T-helper 1 cell treated with Interleukin-12 subunit alpha and Interleukin-12 subunit beta and Interleukin-4 antibody, amounts not matched to agents 30 μg/mL and 1 μg/mL, for 36 hours (primary cell): ENCODE measurements at regions not wholly inside any gene's neighbourhood (a gene's known extent, or its start where the extent isn't known, plus 50 kb on each side); places are given as distances from the start of the nearest gene placed in this dataset.

Experiments used
- H3K27ac Mint-ChIP-seq: one replicate; pipeline ENCODE4 v1.8.0; 2021; ENCODE audit warnings: mild to moderate bottlenecking, mixed read lengths
- H3K27me3 Mint-ChIP-seq: one replicate; pipeline ENCODE4 v1.8.0; 2021; ENCODE audit warnings: low read depth, mixed read lengths
- H3K36me3 Mint-ChIP-seq: one replicate; pipeline ENCODE4 v1.8.0; 2021; ENCODE audit warnings: low read depth, mixed read lengths
- H3K4me1 Mint-ChIP-seq: one replicate; pipeline ENCODE4 v1.8.0; 2021; ENCODE audit warnings: low read depth, mixed read lengths
- H3K4me3 Mint-ChIP-seq: one replicate; pipeline ENCODE4 v1.8.0; 2021; ENCODE audit warnings: mild to moderate bottlenecking, moderate library complexity, mixed read lengths
- H3K9me3 Mint-ChIP-seq: one replicate; pipeline ENCODE4 v1.8.0; 2021; ENCODE audit warnings: mixed read lengths

GRCh38 chr21:24681456-24681855 is 925.8 kb downstream of the MRPL39 start:
- Mint-ChIP-seq H3K27ac (no peak overlapping the region), H3K9me3 (peaks cover 4% of the 10 kb centered on the region), H3K4me1 (no peaks in the 10 kb centered on the region), H3K36me3 (no peaks in the 10 kb centered on the region), H3K4me3 (no peak overlapping the region), H3K27me3 (no peaks in the 10 kb centered on the region)

GRCh38 chr21:24671901-24672300 is 935.4 kb downstream of the MRPL39 start:
- Mint-ChIP-seq H3K4me1 (no peaks in the 10 kb centered on the region), H3K4me3 (no peak overlapping the region), H3K27ac (no peak overlapping the region), H3K27me3 (no peaks in the 10 kb centered on the region), H3K36me3 (no peaks in the 10 kb centered on the region), H3K9me3 (no peaks in the 10 kb centered on the region)

- Mint-ChIP-seq H3K9me3 (peaks cover 3% of the 10 kb centered on the region), H3K4me3 (no peak overlapping the region), H3K4me1 (no peaks in the 10 kb centered on the region), H3K27ac (no peak overlapping the region), H3K27me3 (no peaks in the 10 kb centered on the region), H3K36me3 (no peaks in the 10 kb centered on the region)
Observed at GRCh38 chr21:24658926-24659325, 948.4 kb downstream of the MRPL39 start.

- no peaks in the 10 kb centered on the region for H3K4me1 Mint-ChIP-seq
- H3K4me3 Mint-ChIP-seq, result no peak overlapping the region
Observed at GRCh38 chr21:24658026-24658425, 949.3 kb downstream of the MRPL39 start.

GRCh38 chr21:24649691-24650090 is 957.6 kb downstream of the MRPL39 start:
- Mint-ChIP-seq H3K27ac (no peak overlapping the region), H3K9me3 (no peaks in the 10 kb centered on the region), H3K27me3 (no peaks in the 10 kb centered on the region), H3K4me3 (no peak overlapping the region), H3K4me1 (no peaks in the 10 kb centered on the region), H3K36me3 (no peaks in the 10 kb centered on the region)

More at GRCh38 chr21:24658026-24658425, 949.3 kb downstream of the MRPL39 start:
- H3K27me3 Mint-ChIP-seq, result no peaks in the 10 kb centered on the region
- H3K36me3 Mint-ChIP-seq, result no peaks in the 10 kb centered on the region
- peaks cover 3% of the 10 kb centered on the region for H3K9me3 Mint-ChIP-seq
- H3K27ac Mint-ChIP-seq, result no peak overlapping the region

- H3K27ac Mint-ChIP-seq, result no peak overlapping the region
- no peaks in the 10 kb centered on the region for H3K36me3 Mint-ChIP-seq
- H3K27me3 Mint-ChIP-seq, result no peaks in the 10 kb centered on the region
- no peaks in the 10 kb centered on the region for H3K9me3 Mint-ChIP-seq
- no peaks in the 10 kb centered on the region for H3K4me1 Mint-ChIP-seq
- no peak overlapping the region for H3K4me3 Mint-ChIP-seq
Observed at GRCh38 chr21:24636696-24637095, 970.6 kb downstream of the MRPL39 start.

- H3K9me3 Mint-ChIP-seq, result no peaks in the 10 kb centered on the region
- no peak overlapping the region for H3K4me3 Mint-ChIP-seq
- H3K36me3 Mint-ChIP-seq, result no peaks in the 10 kb centered on the region
- no peaks in the 10 kb centered on the region for H3K4me1 Mint-ChIP-seq
- H3K27me3 Mint-ChIP-seq, result no peaks in the 10 kb centered on the region
- no peak overlapping the region for H3K27ac Mint-ChIP-seq
Observed at GRCh38 chr21:24634749-24635148, 972.5 kb downstream of the MRPL39 start.

GRCh38 chr21:24628536-24628935 is 978.7 kb downstream of the MRPL39 start:
- Mint-ChIP-seq H3K4me1 (no peaks in the 10 kb centered on the region), H3K9me3 (no peaks in the 10 kb centered on the region), H3K27me3 (no peaks in the 10 kb centered on the region), H3K36me3 (no peaks in the 10 kb centered on the region), H3K4me3 (no peak overlapping the region), H3K27ac (no peak overlapping the region)

- Mint-ChIP-seq H3K27me3 (no peaks in the 10 kb centered on the region), H3K27ac (no peak overlapping the region), H3K36me3 (no peaks in the 10 kb centered on the region), H3K4me3 (no peak overlapping the region), H3K9me3 (no peaks in the 10 kb centered on the region), H3K4me1 (no peaks in the 10 kb centered on the region)
Observed at GRCh38 chr21:24628046-24628445, 979.2 kb downstream of the MRPL39 start.

- Mint-ChIP-seq H3K4me3 (no peak overlapping the region), H3K36me3 (no peaks in the 10 kb centered on the region), H3K9me3 (no peaks in the 10 kb centered on the region), H3K4me1 (no peaks in the 10 kb centered on the region), H3K27ac (no peak overlapping the region), H3K27me3 (no peaks in the 10 kb centered on the region)
Observed at GRCh38 chr21:24617819-24618218, 989.5 kb downstream of the MRPL39 start.

- no peaks in the 10 kb centered on the region for H3K27me3 Mint-ChIP-seq
- no peak overlapping the region for H3K4me3 Mint-ChIP-seq
- peaks cover 7% of the 10 kb centered on the region for H3K9me3 Mint-ChIP-seq
- H3K27ac Mint-ChIP-seq, result no peak overlapping the region
- no peaks in the 10 kb centered on the region for H3K4me1 Mint-ChIP-seq
- no peaks in the 10 kb centered on the region for H3K36me3 Mint-ChIP-seq
Observed at GRCh38 chr21:24594082-24594481, 1013.2 kb downstream of the MRPL39 start.

GRCh38 chr21:24590261-24590660 is 1017.0 kb downstream of the MRPL39 start:
- H3K4me3 Mint-ChIP-seq, result no peak overlapping the region
- H3K27ac Mint-ChIP-seq, result no peak overlapping the region
- peaks cover 3% of the 10 kb centered on the region for H3K9me3 Mint-ChIP-seq
- no peaks in the 10 kb centered on the region for H3K36me3 Mint-ChIP-seq
- H3K27me3 Mint-ChIP-seq, result no peaks in the 10 kb centered on the region
- H3K4me1 Mint-ChIP-seq, result no peaks in the 10 kb centered on the region

- no peak overlapping the region for H3K4me3 Mint-ChIP-seq
- peaks cover 3% of the 10 kb centered on the region for H3K9me3 Mint-ChIP-seq
- H3K36me3 Mint-ChIP-seq, result no peaks in the 10 kb centered on the region
Observed at GRCh38 chr21:24583473-24583872, 1023.8 kb downstream of the MRPL39 start.

GRCh38 chr21:24577301-24577700 is 1030.0 kb downstream of the MRPL39 start:
- no peak overlapping the region for H3K27ac Mint-ChIP-seq
- no peaks in the 10 kb centered on the region for H3K9me3 Mint-ChIP-seq
- no peak overlapping the region for H3K4me3 Mint-ChIP-seq
- no peaks in the 10 kb centered on the region for H3K4me1 Mint-ChIP-seq
- H3K36me3 Mint-ChIP-seq, result no peaks in the 10 kb centered on the region
- no peaks in the 10 kb centered on the region for H3K27me3 Mint-ChIP-seq

More at GRCh38 chr21:24583473-24583872, 1023.8 kb downstream of the MRPL39 start:
- H3K27me3 Mint-ChIP-seq, result no peaks in the 10 kb centered on the region
- no peaks in the 10 kb centered on the region for H3K4me1 Mint-ChIP-seq
- no peak overlapping the region for H3K27ac Mint-ChIP-seq

GRCh38 chr21:24561291-24561690 is 1046.0 kb downstream of the MRPL39 start:
- H3K4me1 Mint-ChIP-seq, result no peaks in the 10 kb centered on the region
- H3K9me3 Mint-ChIP-seq, result peaks cover 23% of the 10 kb centered on the region
- no peaks in the 10 kb centered on the region for H3K36me3 Mint-ChIP-seq
- no peaks in the 10 kb centered on the region for H3K27me3 Mint-ChIP-seq
- H3K4me3 Mint-ChIP-seq, result no peak overlapping the region
- no peak overlapping the region for H3K27ac Mint-ChIP-seq

- Mint-ChIP-seq H3K36me3 (no peaks in the 10 kb centered on the region), H3K27me3 (no peaks in the 10 kb centered on the region), H3K4me1 (no peaks in the 10 kb centered on the region), H3K9me3 (peaks cover 7% of the 10 kb centered on the region), H3K4me3 (no peak overlapping the region), H3K27ac (no peak overlapping the region)
Observed at GRCh38 chr21:24552491-24552890, 1054.8 kb downstream of the MRPL39 start.
